HL-60 (cell line): ENCODE measurements at regions not wholly inside any gene's neighbourhood (a gene's known extent, or its start where the extent isn't known, plus 50 kb on each side); places are given as distances from the start of the nearest gene placed in this dataset.

Experiments
- DNase-seq, 2 experiments: peaks; one replicate each; pipeline ENCODE4 v3.0.0-alpha.2; 2010 to 2020; ENCODE audit warnings: low read depth in 1 of 2, low spot score in 1 of 2
- H3K27ac ChIP-seq: fragments of 250-450 bp; sonication (Bioruptor Pico); replicated peaks from 2 replicates; pipeline ENCODE4 v1.5.1; 2020; ENCODE audit warnings: mild to moderate bottlenecking, moderate library complexity
- H3K27me3 ChIP-seq: fragments of 250-450 bp; sonication (Bioruptor Pico); 2 replicates; pipeline ENCODE4 v1.5.1; 2021; ENCODE audit warnings: mild to moderate bottlenecking, moderate library complexity; ENCODE audit not compliant: insufficient read depth, poor library complexity, severe bottlenecking
- H3K4me3 ChIP-seq: replicated peaks from 2 replicates; pipeline ENCODE4 v1.5.1; 2011; ENCODE audit warnings: mild to moderate bottlenecking, control low read depth, low read length; ENCODE audit not compliant: insufficient read depth
- CTCF ChIP-seq: IDR thresholded peaks from one replicate; pipeline ENCODE4 v1.5.1; 2011; ENCODE audit warnings: low read length, control low read depth, inconsistent platforms; ENCODE audit not compliant: insufficient read depth
- GABPA ChIP-seq: IDR thresholded peaks from 2 replicates; pipeline ENCODE4 v1.6.1; 2012; ENCODE audit warnings: low read depth
- POLR2AphosphoS5 ChIP-seq: IDR thresholded peaks from 2 replicates; pipeline ENCODE4 v1.6.1; 2012; ENCODE audit warnings: low read depth
- REST ChIP-seq: IDR thresholded peaks from 2 replicates; pipeline ENCODE4 v1.6.1; 2012; ENCODE audit warnings: low read depth; ENCODE audit not compliant: insufficient replicate concordance
- SPI1 ChIP-seq: IDR thresholded peaks from 2 replicates; pipeline ENCODE4 v1.6.1; 2012; ENCODE audit warnings: low read depth, mild to moderate bottlenecking, borderline replicate concordance

GRCh38 chr7:106747804-106748203 lies 86.8 kb upstream of the CCDC71L start:
- no peak for DNase-seq
- no peaks in the 10 kb centered on the region for H3K27me3 ChIP-seq
- no peak overlapping the region for H3K27ac ChIP-seq
- TF ChIP-seq SPI1 (no peak), CTCF (no peak), GABPA (no peak), REST (no peak), POLR2AphosphoS5 (no peak)
- no peak overlapping the region for H3K4me3 ChIP-seq

- no peak overlapping the region for H3K4me3 ChIP-seq
- no peaks in the 10 kb centered on the region for H3K27me3 ChIP-seq
- TF ChIP-seq CTCF (no peak), REST (no peak), POLR2AphosphoS5 (no peak), SPI1 (no peak), GABPA (no peak)
- H3K27ac ChIP-seq = no peak overlapping the region
- DNase-seq = no peak
Measured at GRCh38 chr7:106749165-106749564, 88.2 kb upstream of the CCDC71L start.

- no peak overlapping the region for H3K4me3 ChIP-seq
- no peaks in the 10 kb centered on the region for H3K27me3 ChIP-seq
- H3K27ac ChIP-seq = no peak overlapping the region
- no peak for DNase-seq
- no peak for TF ChIP-seq GABPA
- no peak for TF ChIP-seq SPI1
- no peak for TF ChIP-seq REST
- TF ChIP-seq CTCF = no peak
- no peak for TF ChIP-seq POLR2AphosphoS5
Measured at GRCh38 chr7:106750773-106751172, 89.8 kb upstream of the CCDC71L start.
